SK-N-SH (cell line): ENCODE measurements at regions not wholly inside any gene's neighbourhood (a gene's known extent, or its start where the extent isn't known, plus 50 kb on each side); places are given as distances from the start of the nearest gene placed in this dataset.

Experiments
- CTCF ChIA-PET: fragments of 300-600, 350-600 bp; formaldehyde crosslinking; extraction: SDS; loops from one replicate; lab custom pipeline; 2021; lab: Yijun Ruan, JAX
- POLR2A ChIA-PET: fragments of 350-600 bp; sonication (Branson Sonifier 250); formaldehyde crosslinking; extraction: SDS; loops from one replicate; lab custom pipeline; 2020; ENCODE audit warnings: antibody characterized with exemption, inconsistent platforms; lab: Yijun Ruan, JAX
- DNase-seq: peaks from one replicate; pipeline ENCODE4 v3.0.0; 2012
- H2AFZ ChIP-seq: fragments of 200-600 bp; sonication (generic); 2 replicates; pipeline ENCODE4 v1.8.1; 2016; ENCODE audit warnings: antibody characterized with exemption, mild to moderate bottlenecking, low read depth
- H3F3A ChIP-seq: fragments of 200-600 bp; sonication (generic); replicated peaks from 2 replicates; pipeline ENCODE3; 2016; ENCODE audit warnings: antibody characterized with exemption, mild to moderate bottlenecking; ENCODE audit not compliant: insufficient read depth
- H3K27ac ChIP-seq, 2 experiments: fragments of 200-500 bp in 1 of 2; fragments of 200-600 bp in 1 of 2; sonication (Bioruptor generic) in 1 of 2; sonication (generic), shearing (Covaris generic) in 1 of 2; 2 replicates each; pipeline versions ENCODE4 v1.5.1 to v1.6.1; 2014 to 2016; ENCODE audit warnings: low read depth in 2 of 2, inconsistent platforms in 1 of 2, low read length in 1 of 2, mild to moderate bottlenecking in 1 of 2, mixed read lengths in 1 of 2
- H3K27me3 ChIP-seq: fragments of 200-600 bp; sonication (generic), shearing (Covaris generic); 2 replicates; pipeline ENCODE4 v1.6.1; 2016; ENCODE audit warnings: mixed run types; ENCODE audit not compliant: insufficient read depth
- H3K36me3 ChIP-seq, 2 experiments: fragments of 200-500 bp in 1 of 2; fragments of 200-600 bp in 1 of 2; sonication (Bioruptor generic) in 1 of 2; sonication (generic) in 1 of 2; replicated peaks in 1 of 2; 2 replicates each; pipeline versions ENCODE3 to v1.5.1; 2014 to 2016; ENCODE audit warnings: low read length in 1 of 2, mild to moderate bottlenecking in 1 of 2; ENCODE audit not compliant: insufficient read depth in 2 of 2, control insufficient read depth in 1 of 2
- H3K4me1 ChIP-seq, 2 experiments: fragments of 200-500 bp in 1 of 2; fragments of 200-600 bp in 1 of 2; sonication (Bioruptor generic) in 1 of 2; sonication (generic), shearing (Covaris generic) in 1 of 2; 2 replicates each; pipeline versions ENCODE4 v1.5.1 to v1.6.1; 2014 to 2016; ENCODE audit warnings: low read depth in 1 of 2, low read length in 1 of 2, mixed run types in 1 of 2; ENCODE audit not compliant: insufficient read depth in 2 of 2, control insufficient read depth in 1 of 2
- H3K4me2 ChIP-seq: fragments of 200-600 bp; sonication (generic), shearing (Covaris generic); 2 replicates; pipeline ENCODE4 v1.6.1; 2017; ENCODE audit warnings: mixed run types
- H3K4me3 ChIP-seq, 2 experiments: fragments of 200-500 bp in 1 of 2; fragments of 200-600 bp in 1 of 2; sonication (Bioruptor generic) in 1 of 2; sonication (generic), shearing (Covaris generic) in 1 of 2; 2 replicates each; pipeline versions ENCODE4 v1.5.1 to v1.8.1; 2014 to 2016; ENCODE audit warnings: low read depth in 2 of 2, inconsistent platforms in 1 of 2, low read length in 1 of 2, mild to moderate bottlenecking in 1 of 2, mixed read lengths in 1 of 2, moderate library complexity in 1 of 2
- H3K79me2 ChIP-seq: fragments of 200-600 bp; sonication (generic); 2 replicates; pipeline ENCODE4 v1.8.1; 2017; ENCODE audit warnings: mild to moderate bottlenecking; ENCODE audit not compliant: insufficient read depth
- H3K9ac ChIP-seq: fragments of 200-600 bp; sonication (generic); 2 replicates; pipeline ENCODE4 v1.6.1; 2017; ENCODE audit warnings: mixed run types
- H3K9me2 ChIP-seq: fragments of 200-600 bp; sonication (generic); 2 replicates; pipeline ENCODE4 v1.6.1; 2017; ENCODE audit warnings: mixed run types
- H3K9me3 ChIP-seq: fragments of 200-600 bp; sonication (generic); 2 replicates; pipeline ENCODE4 v1.6.1; 2017; ENCODE audit warnings: mixed run types, mild to moderate bottlenecking, moderate library complexity
- H4K20me1 ChIP-seq: fragments of 200-600 bp; sonication (generic); 2 replicates; pipeline ENCODE4 v1.6.1; 2017; ENCODE audit warnings: mild to moderate bottlenecking, mixed run types; ENCODE audit not compliant: insufficient read depth
- CHD2 ChIP-seq: fragments of 150-350 bp; IDR thresholded peaks from 2 replicates; pipeline ENCODE4 v1.6.1; 2018; ENCODE audit warnings: low read length; ENCODE audit not compliant: partially characterized antibody
- EP300 ChIP-seq, 2 experiments: IDR thresholded peaks; 2 replicates each; pipeline versions ENCODE4 v1.4.0 to v1.6.1; 2012; ENCODE audit warnings: borderline replicate concordance in 1 of 2, low read depth in 1 of 2, low read length in 1 of 2
- EZH2phosphoT487 ChIP-seq: fragments of 200-600 bp; sonication (generic); IDR thresholded peaks from 2 replicates; pipeline ENCODE4 v1.6.1; 2017; ENCODE audit warnings: low read depth, mixed run types, mild to moderate bottlenecking, antibody characterized with exemption, moderate library complexity, borderline replicate concordance
- FOXM1 ChIP-seq: IDR thresholded peaks from 2 replicates; pipeline ENCODE4 v1.4.0; 2012; ENCODE audit warnings: low read depth, mild to moderate bottlenecking
- GATA2 ChIP-seq: sonication (generic); formaldehyde crosslinking; IDR thresholded peaks from 2 replicates; pipeline ENCODE4 v1.5.0; 2020; ENCODE audit warnings: mild to moderate bottlenecking, missing genetic modification reagents
- JUND ChIP-seq: IDR thresholded peaks from 2 replicates; pipeline ENCODE4 v1.4.0; 2012
- MXI1 ChIP-seq: IDR thresholded peaks from 2 replicates; pipeline ENCODE4 v1.6.1; 2012; ENCODE audit warnings: mild to moderate bottlenecking, low read depth, low read length, improper control_type of control experiment
- NFIC ChIP-seq: IDR thresholded peaks from 2 replicates; pipeline ENCODE4 v1.4.0; 2012; ENCODE audit warnings: borderline replicate concordance
- NRF1 ChIP-seq: IDR thresholded peaks from 2 replicates; pipeline ENCODE4 v1.6.1; 2012; ENCODE audit warnings: low read depth, mild to moderate bottlenecking, low read length
- PBX3 ChIP-seq: IDR thresholded peaks from 2 replicates; pipeline ENCODE4; 2012
- RAD21 ChIP-seq: IDR thresholded peaks from 2 replicates; pipeline ENCODE4 v1.6.1; 2012; ENCODE audit warnings: mild to moderate bottlenecking, low read length
- REST ChIP-seq: IDR thresholded peaks from 2 replicates; pipeline ENCODE4 v1.6.1; 2012; ENCODE audit warnings: mild to moderate bottlenecking, low read depth, low read length, moderate library complexity
- SMC3 ChIP-seq: IDR thresholded peaks from 2 replicates; pipeline ENCODE4 v1.6.1; 2012; ENCODE audit warnings: low read depth, low read length, improper control_type of control experiment
- TEAD4 ChIP-seq: IDR thresholded peaks from 2 replicates; pipeline ENCODE4 v1.4.0; 2012; ENCODE audit warnings: mild to moderate bottlenecking, borderline replicate concordance; ENCODE audit not compliant: insufficient read depth
- USF2 ChIP-seq: fragments of 150-350 bp; IDR thresholded peaks from 2 replicates; pipeline ENCODE4 v1.6.1; 2017; ENCODE audit warnings: antibody characterized with exemption, low read length, low read depth, borderline replicate concordance
- WGBS: methylation state at CpG from one replicate; pipeline ENCODE4 v1.1.6; 2017; ENCODE audit warnings: low lambda C conversion rate; 5-methylcytosine and 5-hydroxymethylcytosine counted together
- TF ChIP-seq, protein P1 (sequence below): IDR thresholded peaks from 2 replicates; pipeline ENCODE4 v1.4.0; 2012; ENCODE audit warnings: low read depth, borderline replicate concordance
- TF ChIP-seq, protein P2 (sequence below): fragments of 200-600 bp; sonication (generic); IDR thresholded peaks from 2 replicates; pipeline ENCODE4 v1.6.1; 2017; ENCODE audit warnings: antibody characterized with exemption, mild to moderate bottlenecking, moderate library complexity
- TF ChIP-seq, protein P3 (sequence below): IDR thresholded peaks from 2 replicates; pipeline ENCODE4 v1.4.0; 2012; ENCODE audit warnings: low read depth

GRCh38 chr13:73902296-73902695 is 231.9 kb downstream of the KLF12 start:
- Histone ChIP-seq H3K9ac (no peak overlapping the region), H3K9me2 (no peaks in the 10 kb centered on the region), H3K79me2 (no peaks in the 10 kb centered on the region; the same call in 1 of the 2 replicates), H3K4me2 (no peak overlapping the region), H3K36me3 (no peaks in the 10 kb centered on the region), H2AFZ (no peak overlapping the region), H3K4me1 (peaks cover 6 to 36% of the 10 kb centered on the region in 2 experiments; a peak in 3 of 4 replicates), H3K9me3 (no peaks in the 10 kb centered on the region), H3K27me3 (no peaks in the 10 kb centered on the region), H3F3A (no peaks in the 10 kb centered on the region), H3K27ac (peak overlapping the region in 1 of 2 experiments; percentile 78; a peak in 2 of 4 replicates), H3K4me3 (no peak overlapping the region), H4K20me1 (no peaks in the 10 kb centered on the region)
- no peak for TF ChIP-seq GATA2 (CRISPR knock-in tag)
- TF ChIP-seq NFIC, result no peak
- TF ChIP-seq SMC3, result no peak
- no peak for TF ChIP-seq REST
- no peak for TF ChIP-seq PBX3
- TF ChIP-seq, protein P1, sequence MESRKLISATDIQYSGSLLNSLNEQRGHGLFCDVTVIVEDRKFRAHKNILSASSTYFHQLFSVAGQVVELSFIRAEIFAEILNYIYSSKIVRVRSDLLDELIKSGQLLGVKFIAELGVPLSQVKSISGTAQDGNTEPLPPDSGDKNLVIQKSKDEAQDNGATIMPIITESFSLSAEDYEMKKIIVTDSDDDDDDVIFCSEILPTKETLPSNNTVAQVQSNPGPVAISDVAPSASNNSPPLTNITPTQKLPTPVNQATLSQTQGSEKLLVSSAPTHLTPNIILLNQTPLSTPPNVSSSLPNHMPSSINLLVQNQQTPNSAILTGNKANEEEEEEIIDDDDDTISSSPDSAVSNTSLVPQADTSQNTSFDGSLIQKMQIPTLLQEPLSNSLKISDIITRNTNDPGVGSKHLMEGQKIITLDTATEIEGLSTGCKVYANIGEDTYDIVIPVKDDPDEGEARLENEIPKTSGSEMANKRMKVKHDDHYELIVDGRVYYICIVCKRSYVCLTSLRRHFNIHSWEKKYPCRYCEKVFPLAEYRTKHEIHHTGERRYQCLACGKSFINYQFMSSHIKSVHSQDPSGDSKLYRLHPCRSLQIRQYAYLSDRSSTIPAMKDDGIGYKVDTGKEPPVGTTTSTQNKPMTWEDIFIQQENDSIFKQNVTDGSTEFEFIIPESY, result no peak
- TF ChIP-seq USF2, result no peak
- no peak for TF ChIP-seq JUND
- TF ChIP-seq EP300 (IDR thresholded peaks at IDR 0.05; ENCODE audit: borderline replicate concordance in 1 of 2, low read depth in 1 of 2, low read length in 1 of 2), result no peak
- no peak for TF ChIP-seq NRF1
- TF ChIP-seq RAD21, result no peak
- TF ChIP-seq CHD2, result no peak
- TF ChIP-seq FOXM1, result no peak
- no peak for TF ChIP-seq MXI1
- no peak for TF ChIP-seq TEAD4
- TF ChIP-seq, protein P2, sequence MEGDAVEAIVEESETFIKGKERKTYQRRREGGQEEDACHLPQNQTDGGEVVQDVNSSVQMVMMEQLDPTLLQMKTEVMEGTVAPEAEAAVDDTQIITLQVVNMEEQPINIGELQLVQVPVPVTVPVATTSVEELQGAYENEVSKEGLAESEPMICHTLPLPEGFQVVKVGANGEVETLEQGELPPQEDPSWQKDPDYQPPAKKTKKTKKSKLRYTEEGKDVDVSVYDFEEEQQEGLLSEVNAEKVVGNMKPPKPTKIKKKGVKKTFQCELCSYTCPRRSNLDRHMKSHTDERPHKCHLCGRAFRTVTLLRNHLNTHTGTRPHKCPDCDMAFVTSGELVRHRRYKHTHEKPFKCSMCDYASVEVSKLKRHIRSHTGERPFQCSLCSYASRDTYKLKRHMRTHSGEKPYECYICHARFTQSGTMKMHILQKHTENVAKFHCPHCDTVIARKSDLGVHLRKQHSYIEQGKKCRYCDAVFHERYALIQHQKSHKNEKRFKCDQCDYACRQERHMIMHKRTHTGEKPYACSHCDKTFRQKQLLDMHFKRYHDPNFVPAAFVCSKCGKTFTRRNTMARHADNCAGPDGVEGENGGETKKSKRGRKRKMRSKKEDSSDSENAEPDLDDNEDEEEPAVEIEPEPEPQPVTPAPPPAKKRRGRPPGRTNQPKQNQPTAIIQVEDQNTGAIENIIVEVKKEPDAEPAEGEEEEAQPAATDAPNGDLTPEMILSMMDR, result no peak
- TF ChIP-seq, protein P3, sequence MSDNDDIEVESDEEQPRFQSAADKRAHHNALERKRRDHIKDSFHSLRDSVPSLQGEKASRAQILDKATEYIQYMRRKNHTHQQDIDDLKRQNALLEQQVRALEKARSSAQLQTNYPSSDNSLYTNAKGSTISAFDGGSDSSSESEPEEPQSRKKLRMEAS, result no peak
- no peak for TF ChIP-seq EZH2phosphoT487
- DNase-seq, result no peak
- ChIA-PET CTCF (interaction anchor here (1.4 kb wide), 1 partner anchor 385 kb away, joined by 4 read pairs; no protein-coding TSS in a partner anchor), POLR2A (no interaction called here)
- 71% methylated on average over 4 of the region's 4 CpGs for WGBS
